ENCODE measurements at regions not wholly inside any gene's neighbourhood (a gene's known extent, or its start where the extent isn't known, plus 50 kb on each side); places are given as distances from the start of the nearest gene placed in this dataset.

DNA sequence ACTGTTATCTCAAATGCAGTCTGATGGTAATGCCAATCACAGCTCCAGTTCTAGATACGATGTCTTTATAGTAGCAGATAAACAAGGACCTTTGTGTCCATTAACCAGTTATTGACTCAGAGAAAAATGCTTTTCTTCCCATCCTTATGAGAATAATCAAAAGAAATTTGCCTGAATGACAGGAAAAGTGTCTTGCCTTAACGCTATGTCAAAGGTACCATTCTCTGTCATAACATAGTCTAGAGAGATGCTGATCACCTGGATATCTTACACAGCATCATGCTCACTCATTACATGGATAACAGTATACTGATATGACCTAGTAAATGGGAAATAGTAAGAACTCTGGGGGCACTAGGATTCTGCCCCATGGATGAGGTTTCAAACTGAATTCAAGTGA is 151.7 kb upstream of the NEGR1 start:
- no peak for TF ChIP-seq EZH2 (IDR thresholded peaks at IDR 0.05; ENCODE audit: borderline replicate concordance, low read depth, low read length, severe bottlenecking)
- TF ChIP-seq, protein P1, sequence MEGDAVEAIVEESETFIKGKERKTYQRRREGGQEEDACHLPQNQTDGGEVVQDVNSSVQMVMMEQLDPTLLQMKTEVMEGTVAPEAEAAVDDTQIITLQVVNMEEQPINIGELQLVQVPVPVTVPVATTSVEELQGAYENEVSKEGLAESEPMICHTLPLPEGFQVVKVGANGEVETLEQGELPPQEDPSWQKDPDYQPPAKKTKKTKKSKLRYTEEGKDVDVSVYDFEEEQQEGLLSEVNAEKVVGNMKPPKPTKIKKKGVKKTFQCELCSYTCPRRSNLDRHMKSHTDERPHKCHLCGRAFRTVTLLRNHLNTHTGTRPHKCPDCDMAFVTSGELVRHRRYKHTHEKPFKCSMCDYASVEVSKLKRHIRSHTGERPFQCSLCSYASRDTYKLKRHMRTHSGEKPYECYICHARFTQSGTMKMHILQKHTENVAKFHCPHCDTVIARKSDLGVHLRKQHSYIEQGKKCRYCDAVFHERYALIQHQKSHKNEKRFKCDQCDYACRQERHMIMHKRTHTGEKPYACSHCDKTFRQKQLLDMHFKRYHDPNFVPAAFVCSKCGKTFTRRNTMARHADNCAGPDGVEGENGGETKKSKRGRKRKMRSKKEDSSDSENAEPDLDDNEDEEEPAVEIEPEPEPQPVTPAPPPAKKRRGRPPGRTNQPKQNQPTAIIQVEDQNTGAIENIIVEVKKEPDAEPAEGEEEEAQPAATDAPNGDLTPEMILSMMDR (IDR thresholded peaks at IDR 0.05; ENCODE audit: borderline replicate concordance, extremely low read depth, low read length, poor library complexity, severe bottlenecking), result no peak
